ENCODE measurements at regions not wholly inside any gene's neighbourhood (a gene's known extent, or its start where the extent isn't known, plus 50 kb on each side); places are given as distances from the start of the nearest gene placed in this dataset.

DNA sequence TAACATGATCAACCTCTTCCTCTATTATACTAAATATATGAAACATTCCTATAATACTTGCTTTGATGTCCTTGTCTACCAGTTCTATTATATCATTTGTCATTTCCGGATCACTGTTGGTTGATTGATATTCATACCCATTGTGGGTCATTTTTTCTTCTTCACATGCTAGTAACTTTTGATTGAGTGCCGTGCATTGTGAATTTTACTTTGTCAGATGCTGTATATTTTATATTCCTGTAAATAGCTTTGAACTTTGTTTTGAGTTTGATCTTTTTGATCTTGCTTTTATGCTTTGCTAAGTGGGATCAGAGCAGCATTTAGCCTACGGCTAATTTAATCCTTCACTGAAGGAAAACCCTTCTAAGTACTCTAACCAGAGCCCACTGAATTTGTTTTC lies 168.9 kb upstream of the RAB6C start:
- POLR2A ChIA-PET (ENCODE audit: unreplicated experiment), result no interaction called here
- intact Hi-C loops (cut with micrococcal nuclease), result no loop called here
- no peaks in the 10 kb centered on the region for H4K20me1 ChIP-seq (ENCODE audit: low read length)

DNA sequence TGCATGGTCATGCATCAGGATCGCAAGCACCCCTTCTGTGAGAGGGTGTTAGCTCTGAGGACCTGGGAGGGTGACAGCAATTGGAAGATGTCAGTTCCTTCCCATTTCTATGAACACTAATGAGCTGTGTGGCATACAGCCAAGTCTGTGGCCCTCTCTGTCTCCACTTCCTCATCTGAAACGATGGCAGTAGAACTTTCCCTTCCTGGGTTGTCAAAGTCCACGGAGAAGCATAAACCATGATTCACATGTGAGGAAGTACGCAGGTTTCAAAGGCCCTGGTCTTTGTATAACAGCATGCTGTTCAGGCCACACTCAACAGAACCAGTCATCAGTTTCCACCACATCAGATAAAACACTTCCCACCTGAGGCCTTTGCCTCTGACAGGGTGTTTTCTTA lies 167.4 kb upstream of the RAB6C start:
- no TSS peak for BruUV-seq (replicated peaks)
- Histone ChIP-seq H3K36me3 (ENCODE audit: low read depth, low read length) (no peaks in the 10 kb centered on the region), H3K9ac (ENCODE audit: low read length) (no peak overlapping the region), H3K9me3 (ENCODE audit: low read length) (no peaks in the 10 kb centered on the region), H3K4me2 (ENCODE audit: low read length) (no peak overlapping the region), H3K27ac (ENCODE audit: low read length) (no peak overlapping the region), H3K4me3 (ENCODE audit: low read length) (no peak overlapping the region), H2AFZ (ENCODE audit: low read length) (no peak overlapping the region), H3K27me3 (ENCODE audit: low read length) (peaks cover 30% of the 10 kb centered on the region), H3K4me1 (ENCODE audit: insufficient read depth, low read length) (no peaks in the 10 kb centered on the region), H3K79me2 (ENCODE audit: low read length) (no peaks in the 10 kb centered on the region), H3K9me2 (replicated peaks; ENCODE audit: low read length) (no peaks in the 10 kb centered on the region), H3F3A (ENCODE audit: low read length, unreplicated experiment) (no peaks in the 10 kb centered on the region), H4K20me1 (ENCODE audit: low read length) (no peaks in the 10 kb centered on the region)
- intact Hi-C loops (cut with micrococcal nuclease), result no loop called here
- CTCF ChIA-PET, result no interaction called here
- POLR2A ChIA-PET (ENCODE audit: unreplicated experiment), result no interaction called here
- TF ChIP-seq EZH2 (IDR thresholded peaks at IDR 0.05; ENCODE audit: low read length, unreplicated experiment), result no peak
- TF ChIP-seq, protein P1, sequence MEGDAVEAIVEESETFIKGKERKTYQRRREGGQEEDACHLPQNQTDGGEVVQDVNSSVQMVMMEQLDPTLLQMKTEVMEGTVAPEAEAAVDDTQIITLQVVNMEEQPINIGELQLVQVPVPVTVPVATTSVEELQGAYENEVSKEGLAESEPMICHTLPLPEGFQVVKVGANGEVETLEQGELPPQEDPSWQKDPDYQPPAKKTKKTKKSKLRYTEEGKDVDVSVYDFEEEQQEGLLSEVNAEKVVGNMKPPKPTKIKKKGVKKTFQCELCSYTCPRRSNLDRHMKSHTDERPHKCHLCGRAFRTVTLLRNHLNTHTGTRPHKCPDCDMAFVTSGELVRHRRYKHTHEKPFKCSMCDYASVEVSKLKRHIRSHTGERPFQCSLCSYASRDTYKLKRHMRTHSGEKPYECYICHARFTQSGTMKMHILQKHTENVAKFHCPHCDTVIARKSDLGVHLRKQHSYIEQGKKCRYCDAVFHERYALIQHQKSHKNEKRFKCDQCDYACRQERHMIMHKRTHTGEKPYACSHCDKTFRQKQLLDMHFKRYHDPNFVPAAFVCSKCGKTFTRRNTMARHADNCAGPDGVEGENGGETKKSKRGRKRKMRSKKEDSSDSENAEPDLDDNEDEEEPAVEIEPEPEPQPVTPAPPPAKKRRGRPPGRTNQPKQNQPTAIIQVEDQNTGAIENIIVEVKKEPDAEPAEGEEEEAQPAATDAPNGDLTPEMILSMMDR (conservative IDR thresholded peaks at IDR 0.05; ENCODE audit: low read depth, low read length), result no peak
- TF ChIP-seq EZH2phosphoT487 (IDR thresholded peaks at IDR 0.05; ENCODE audit: borderline replicate concordance, low read length), result no peak
- ATAC-seq, result no peak
- no peak for DNase-seq

More for the DNA sequence above, 168.9 kb upstream of the RAB6C start:
- ATAC-seq, result no peak
- no TSS peak for BruUV-seq (replicated peaks)
- Histone ChIP-seq H3K79me2 (ENCODE audit: low read length) (no peaks in the 10 kb centered on the region), H3K27me3 (ENCODE audit: low read length) (peaks cover 42% of the 10 kb centered on the region), H3F3A (ENCODE audit: low read length, unreplicated experiment) (no peaks in the 10 kb centered on the region), H3K36me3 (ENCODE audit: low read depth, low read length) (no peaks in the 10 kb centered on the region), H3K9me3 (ENCODE audit: low read length) (no peaks in the 10 kb centered on the region), H3K9ac (ENCODE audit: low read length) (no peak overlapping the region), H3K9me2 (replicated peaks; ENCODE audit: low read length) (no peaks in the 10 kb centered on the region), H3K4me3 (ENCODE audit: low read length) (no peak overlapping the region), H3K27ac (ENCODE audit: low read length) (no peak overlapping the region), H2AFZ (ENCODE audit: low read length) (no peak overlapping the region), H3K4me1 (ENCODE audit: insufficient read depth, low read length) (no peaks in the 10 kb centered on the region), H3K4me2 (ENCODE audit: low read length) (no peak overlapping the region)
- no peak for DNase-seq
- TF ChIP-seq, protein P1 (conservative IDR thresholded peaks at IDR 0.05; ENCODE audit: low read depth, low read length), result no peak
- TF ChIP-seq EZH2phosphoT487 (IDR thresholded peaks at IDR 0.05; ENCODE audit: borderline replicate concordance, low read length) (no peak), EZH2 (IDR thresholded peaks at IDR 0.05; ENCODE audit: low read length, unreplicated experiment) (no peak)
- CTCF ChIA-PET, result no interaction called here

DNA sequence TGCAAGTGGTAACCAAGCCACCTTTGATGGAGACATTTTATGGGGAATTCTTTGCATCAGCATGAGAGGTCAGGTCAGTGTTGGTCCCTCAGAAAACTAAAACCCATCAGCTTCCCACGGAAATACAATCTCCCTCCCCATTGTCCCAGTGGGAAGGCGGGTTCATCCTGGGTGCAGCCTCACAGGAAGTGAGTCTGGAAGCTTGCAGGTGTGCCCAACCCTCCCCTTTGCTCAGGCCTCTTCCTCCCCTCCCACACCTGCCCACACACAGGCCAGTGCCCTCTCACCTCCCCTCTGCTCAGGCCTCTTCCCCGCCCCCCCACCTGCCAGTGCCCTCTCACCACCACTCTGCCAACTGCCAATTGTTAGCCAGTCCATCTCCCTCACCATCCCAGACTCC lies 166.8 kb upstream of the RAB6C start:
- BruUV-seq (replicated peaks), result no TSS peak
- TF ChIP-seq EZH2phosphoT487 (IDR thresholded peaks at IDR 0.05; ENCODE audit: borderline replicate concordance, low read length), result no peak
- no peak for TF ChIP-seq EZH2 (IDR thresholded peaks at IDR 0.05; ENCODE audit: low read length, unreplicated experiment)
- TF ChIP-seq, protein P1 (conservative IDR thresholded peaks at IDR 0.05; ENCODE audit: low read depth, low read length), result no peak
- Histone ChIP-seq H3F3A (ENCODE audit: low read length, unreplicated experiment) (no peaks in the 10 kb centered on the region), H3K79me2 (ENCODE audit: low read length) (no peaks in the 10 kb centered on the region), H4K20me1 (ENCODE audit: low read length) (no peaks in the 10 kb centered on the region), H3K9me2 (replicated peaks; ENCODE audit: low read length) (no peaks in the 10 kb centered on the region), H2AFZ (ENCODE audit: low read length) (no peak overlapping the region), H3K4me1 (ENCODE audit: insufficient read depth, low read length) (no peaks in the 10 kb centered on the region), H3K9ac (ENCODE audit: low read length) (no peak overlapping the region), H3K4me3 (ENCODE audit: low read length) (no peak overlapping the region), H3K27me3 (ENCODE audit: low read length) (peaks cover 28% of the 10 kb centered on the region), H3K4me2 (ENCODE audit: low read length) (no peak overlapping the region), H3K36me3 (ENCODE audit: low read depth, low read length) (no peaks in the 10 kb centered on the region), H3K9me3 (ENCODE audit: low read length) (no peaks in the 10 kb centered on the region), H3K27ac (ENCODE audit: low read length) (no peak overlapping the region)
- DNase-seq, result no peak
- ChIA-PET POLR2A (ENCODE audit: unreplicated experiment) (no interaction called here), CTCF (no interaction called here)
- intact Hi-C loops (cut with micrococcal nuclease), result no loop called here
- ATAC-seq, result no peak
